Memory B cell (primary cell): ENCODE measurements at regions not wholly inside any gene's neighbourhood (a gene's known extent, or its start where the extent isn't known, plus 50 kb on each side); places are given as distances from the start of the nearest gene placed in this dataset.

Experiments
- ATAC-seq: fragments of 150-1000 bp; cut with Tn5 transposase; 2 replicates; pipeline ENCODE4 v1.10.0; 2021; ENCODE audit warnings: low read depth, mild to moderate bottlenecking, moderate library complexity
- DNase-seq, 2 donors: peaks; one replicate each; pipeline ENCODE4 v3.0.0; 2022; ENCODE audit warnings: low spot score in 2 of 2
- H3K27ac Mint-ChIP-seq: one replicate; pipeline ENCODE4 v1.8.0; 2022; ENCODE audit warnings: mild to moderate bottlenecking, moderate library complexity, mixed read lengths
- H3K27me3 Mint-ChIP-seq: one replicate; pipeline ENCODE4 v1.8.0; 2022; ENCODE audit warnings: mixed read lengths
- H3K36me3 Mint-ChIP-seq: one replicate; pipeline ENCODE4 v1.8.0; 2022; ENCODE audit warnings: mild to moderate bottlenecking, mixed read lengths
- H3K4me1 Mint-ChIP-seq: one replicate; pipeline ENCODE4 v1.8.0; 2022; ENCODE audit warnings: mixed read lengths
- H3K4me3 Mint-ChIP-seq: one replicate; pipeline ENCODE4 v1.8.0; 2022; ENCODE audit warnings: mild to moderate bottlenecking, moderate library complexity, mixed read lengths
- H3K9me3 Mint-ChIP-seq: one replicate; pipeline ENCODE4 v1.8.0; 2022; ENCODE audit warnings: mixed read lengths

DNA sequence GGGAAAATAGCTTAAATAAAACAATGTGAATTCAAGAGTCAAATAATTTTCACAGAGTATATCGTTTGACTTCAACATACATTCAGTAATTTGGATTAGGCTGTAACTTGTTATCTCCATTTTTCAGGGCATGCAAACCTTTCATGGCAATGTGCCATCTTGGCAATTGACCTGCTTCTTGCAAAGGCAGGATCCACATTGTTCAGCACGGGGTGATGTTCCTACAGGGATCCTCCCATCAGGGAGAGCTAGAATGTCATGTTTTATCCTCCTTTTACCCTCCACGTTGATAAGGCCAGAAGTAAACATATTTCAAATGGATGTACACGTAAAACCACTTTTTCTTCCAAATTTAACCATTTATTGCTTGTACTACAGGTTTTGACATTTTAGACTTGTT is 314.4 kb downstream of the GALC start:
- no peak overlapping the region for H3K27ac Mint-ChIP-seq

DNA sequence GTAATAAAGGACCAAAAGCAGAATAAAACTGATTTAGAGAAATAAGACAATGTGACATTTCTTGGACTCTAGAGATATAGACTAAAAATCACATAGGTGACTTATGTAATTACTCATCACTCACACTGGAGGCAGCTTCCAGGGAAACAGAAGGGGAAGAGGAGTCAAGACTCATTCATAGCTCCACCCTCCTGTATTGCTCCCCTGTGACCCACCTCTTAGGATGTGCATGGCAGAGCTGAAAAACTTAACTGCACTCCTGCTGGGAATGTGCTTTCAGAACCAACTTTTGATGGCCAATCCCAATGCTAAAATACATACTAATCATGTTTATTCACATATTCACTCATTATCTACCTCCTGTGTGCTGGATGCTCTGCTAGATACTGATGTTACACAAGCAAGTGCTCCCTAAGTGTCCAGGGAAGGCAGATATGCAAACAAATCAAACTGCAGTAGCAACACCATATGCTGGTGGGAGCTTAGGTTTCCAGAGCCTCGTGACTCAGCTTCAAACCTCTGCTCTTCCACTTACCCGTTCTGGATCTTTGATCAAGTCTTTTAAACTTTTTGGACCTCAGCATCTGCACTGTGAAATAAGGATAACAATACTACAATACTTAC is 316.1 kb downstream of the GALC start:
- Mint-ChIP-seq H3K27me3 (no peaks in the 10 kb centered on the region), H3K9me3 (peaks cover 6% of the 10 kb centered on the region), H3K36me3 (no peaks in the 10 kb centered on the region), H3K4me3 (no peak overlapping the region), H3K4me1 (no peaks in the 10 kb centered on the region), H3K27ac (no peak overlapping the region)
- ATAC-seq (no peak), DNase-seq (no peak)

More for the DNA sequence above, 314.4 kb downstream of the GALC start:
- no peaks in the 10 kb centered on the region for H3K36me3 Mint-ChIP-seq
- ATAC-seq = no peak
- H3K9me3 Mint-ChIP-seq = peaks cover 4% of the 10 kb centered on the region
- H3K4me3 Mint-ChIP-seq = no peak overlapping the region
- no peak for DNase-seq
- no peaks in the 10 kb centered on the region for H3K4me1 Mint-ChIP-seq
- H3K27me3 Mint-ChIP-seq = no peaks in the 10 kb centered on the region

DNA sequence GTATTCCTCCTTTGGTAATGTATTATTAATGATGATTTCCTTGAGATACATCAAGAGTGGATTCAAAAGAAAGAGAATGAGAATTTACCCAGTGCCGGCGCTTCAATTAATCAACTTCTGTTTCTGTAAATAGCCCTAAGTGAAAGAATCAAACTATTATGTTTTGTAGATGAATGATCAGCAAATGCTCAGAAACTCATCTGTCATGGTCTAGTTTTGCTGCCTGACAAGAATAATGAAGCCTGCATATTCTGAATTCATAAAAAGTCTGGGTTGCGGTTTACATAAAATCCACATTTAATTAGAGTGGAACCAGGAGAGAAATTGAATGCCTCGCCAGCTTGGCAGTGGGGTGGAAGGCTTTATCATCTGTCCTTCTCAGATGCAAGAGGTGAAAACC is 325.3 kb downstream of the GALC start:
- H3K36me3 Mint-ChIP-seq = no peaks in the 10 kb centered on the region
- no peak for DNase-seq

DNA sequence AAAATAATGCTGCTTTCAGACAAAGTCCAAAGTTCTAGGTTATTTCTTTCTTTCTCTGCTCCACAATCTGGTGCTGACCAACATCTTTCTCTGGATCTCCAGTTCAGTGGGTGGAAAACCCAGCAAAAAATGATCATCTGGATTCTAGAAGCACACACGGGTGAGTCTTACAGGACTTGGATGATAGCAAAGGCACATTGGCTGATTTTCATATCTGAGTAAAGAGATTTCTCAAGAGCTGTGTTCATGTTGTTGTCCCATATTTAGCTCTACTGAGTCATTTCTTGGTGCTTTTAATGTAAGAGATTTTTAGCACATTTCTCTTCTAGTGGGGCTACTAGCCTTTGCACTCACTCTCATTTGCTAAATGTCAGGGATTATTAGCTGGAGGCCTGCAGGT is 336.7 kb downstream of the GALC start:
- Mint-ChIP-seq H3K9me3 (peaks cover 6% of the 10 kb centered on the region), H3K36me3 (no peaks in the 10 kb centered on the region), H3K27ac (no peak overlapping the region), H3K4me1 (no peaks in the 10 kb centered on the region), H3K4me3 (no peak overlapping the region), H3K27me3 (no peaks in the 10 kb centered on the region)
- ATAC-seq (no peak), DNase-seq (no peak)

More for the DNA sequence above, 325.3 kb downstream of the GALC start:
- Mint-ChIP-seq H3K4me3 (no peak overlapping the region), H3K27me3 (no peaks in the 10 kb centered on the region), H3K4me1 (no peaks in the 10 kb centered on the region), H3K9me3 (peaks cover 6% of the 10 kb centered on the region), H3K27ac (no peak overlapping the region)
- no peak for ATAC-seq

DNA sequence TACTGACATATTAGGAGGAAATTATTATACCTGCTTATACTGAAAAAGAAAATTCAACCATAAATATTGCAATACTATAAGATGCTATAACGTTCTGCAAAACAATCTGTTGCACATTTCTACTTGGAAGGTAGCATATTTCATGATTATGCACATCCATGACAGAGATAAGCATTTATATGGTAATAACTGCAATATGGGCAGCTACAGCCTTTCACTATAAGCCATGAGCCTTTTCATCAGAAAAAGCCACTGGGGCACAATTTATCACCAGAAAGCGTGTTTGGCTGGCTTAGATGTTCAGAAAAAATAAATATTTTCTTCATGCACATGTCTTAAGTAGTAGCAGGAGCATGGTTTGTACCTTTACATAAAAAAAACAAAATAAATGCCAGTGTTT is 340.7 kb downstream of the GALC start:
- Mint-ChIP-seq H3K9me3 (peaks cover 11% of the 10 kb centered on the region), H3K4me1 (no peaks in the 10 kb centered on the region), H3K27ac (no peak overlapping the region), H3K27me3 (no peaks in the 10 kb centered on the region), H3K4me3 (no peak overlapping the region), H3K36me3 (peaks cover 3% of the 10 kb centered on the region)
- DNase-seq (no peak), ATAC-seq (no peak)

DNA sequence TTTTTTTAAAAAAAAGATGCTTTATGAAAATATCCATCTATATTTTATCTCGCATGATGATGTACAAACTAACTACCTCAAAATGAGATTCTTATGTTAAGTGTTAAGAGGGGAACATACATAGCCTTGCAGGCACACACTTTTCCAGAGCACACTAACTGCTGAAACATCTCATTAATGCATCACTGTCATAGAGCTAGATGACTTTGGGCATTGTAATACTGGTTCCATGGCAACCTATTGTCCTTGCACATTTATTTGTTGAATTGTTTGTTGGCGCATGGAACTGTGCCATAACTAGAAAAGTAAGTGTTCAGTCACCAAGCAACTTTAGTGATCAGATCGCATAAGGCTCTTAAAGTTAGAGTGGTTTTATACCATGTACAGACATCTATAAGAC is 348.3 kb downstream of the GALC start:
- Mint-ChIP-seq H3K36me3 (peaks cover 3% of the 10 kb centered on the region), H3K4me1 (no peaks in the 10 kb centered on the region), H3K27ac (no peak overlapping the region), H3K9me3 (peaks cover 11% of the 10 kb centered on the region), H3K27me3 (no peaks in the 10 kb centered on the region), H3K4me3 (no peak overlapping the region)
- ATAC-seq = no peak
- DNase-seq = no peak

DNA sequence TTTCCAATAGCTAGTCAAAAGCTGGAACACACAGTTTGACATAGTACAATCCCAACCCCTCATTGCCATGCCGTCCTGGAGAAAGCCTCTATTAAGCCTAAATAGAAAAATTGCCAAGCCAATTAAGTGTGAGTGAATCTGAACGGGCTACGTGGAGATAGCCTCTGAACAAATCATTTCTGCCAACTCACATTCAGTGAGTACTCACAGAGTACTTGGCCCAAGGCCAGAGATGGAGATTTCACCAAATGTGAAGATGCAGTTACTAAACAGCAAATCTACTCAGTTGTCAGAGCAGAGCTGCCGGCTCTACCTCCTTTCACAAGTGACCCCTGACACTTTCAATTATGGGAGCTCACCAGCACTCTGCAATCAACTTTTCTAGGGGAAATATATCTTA is 350.0 kb downstream of the GALC start:
- no peaks in the 10 kb centered on the region for H3K4me1 Mint-ChIP-seq
- no peak overlapping the region for H3K4me3 Mint-ChIP-seq
- H3K27me3 Mint-ChIP-seq = no peaks in the 10 kb centered on the region
- no peak for ATAC-seq
- H3K27ac Mint-ChIP-seq = no peak overlapping the region
- no peak for DNase-seq
- H3K9me3 Mint-ChIP-seq = peaks cover 4% of the 10 kb centered on the region
- H3K36me3 Mint-ChIP-seq = no peaks in the 10 kb centered on the region

DNA sequence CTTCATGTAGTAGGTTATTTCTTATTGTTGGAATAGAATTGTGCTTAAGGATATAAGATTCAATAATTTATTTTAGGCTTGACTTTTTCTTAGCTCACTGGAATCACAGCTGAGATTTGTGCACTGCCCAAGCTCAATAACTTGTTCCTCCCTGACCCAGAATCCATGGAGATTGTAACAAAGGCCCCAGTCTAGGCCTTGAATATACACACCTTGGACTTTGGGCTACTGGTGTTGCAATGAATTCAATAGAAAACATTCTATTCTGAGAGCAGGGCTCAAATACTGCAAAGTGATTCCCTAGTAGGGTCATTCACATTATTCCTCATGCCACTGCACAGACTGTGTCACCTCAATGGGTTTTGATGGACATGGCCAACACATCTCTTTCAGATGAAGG is 352.4 kb downstream of the GALC start:
- no peak for ATAC-seq
- Mint-ChIP-seq H3K4me1 (no peaks in the 10 kb centered on the region), H3K4me3 (no peak overlapping the region), H3K36me3 (no peaks in the 10 kb centered on the region), H3K27ac (no peak overlapping the region), H3K27me3 (no peaks in the 10 kb centered on the region), H3K9me3 (peaks cover 5% of the 10 kb centered on the region)
- DNase-seq = no peak

DNA sequence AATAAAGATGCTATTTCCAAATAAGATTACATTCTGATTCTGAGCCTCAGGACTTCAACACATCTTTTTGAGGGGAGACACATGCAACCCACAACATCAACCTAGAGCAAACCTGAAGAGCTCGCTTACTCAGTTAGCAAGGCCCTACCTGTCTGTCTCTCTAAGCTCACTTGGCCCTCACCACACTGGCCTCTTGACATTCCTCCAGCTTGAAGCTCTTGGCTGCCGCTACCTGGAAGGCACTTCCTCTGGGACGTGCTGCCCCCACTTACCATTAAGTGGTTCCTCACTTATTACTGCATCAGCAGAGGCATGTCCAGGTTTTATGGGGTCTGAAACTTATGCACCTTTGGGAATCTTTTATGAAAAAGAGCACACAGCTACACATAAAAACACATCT is 354.8 kb downstream of the GALC start:
- Mint-ChIP-seq H3K27ac (no peak overlapping the region), H3K9me3 (peaks cover 3% of the 10 kb centered on the region), H3K4me1 (no peaks in the 10 kb centered on the region), H3K27me3 (no peaks in the 10 kb centered on the region), H3K4me3 (no peak overlapping the region), H3K36me3 (no peaks in the 10 kb centered on the region)
- no peak for ATAC-seq
- DNase-seq = no peak

DNA sequence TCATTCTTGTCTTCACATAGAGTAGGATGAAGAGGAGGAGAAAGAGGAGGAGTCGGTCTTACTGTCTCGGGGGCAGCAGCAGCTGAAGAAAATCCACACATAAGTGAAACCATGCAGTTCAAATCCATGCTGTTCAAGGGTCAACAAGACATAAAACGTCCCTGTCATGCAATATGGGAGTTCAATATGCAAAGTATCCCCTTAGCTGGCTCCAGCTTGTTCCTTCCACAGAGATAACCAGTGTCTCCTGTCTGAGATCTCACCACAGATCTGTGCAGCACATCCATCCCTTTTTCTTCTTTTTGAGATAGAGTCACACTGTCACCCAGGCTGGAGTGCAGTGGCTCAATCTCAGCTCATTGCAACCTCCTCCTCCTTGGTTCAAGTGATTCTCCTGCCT is 357.5 kb downstream of the GALC start:
- no peaks in the 10 kb centered on the region for H3K4me1 Mint-ChIP-seq
- H3K36me3 Mint-ChIP-seq = no peaks in the 10 kb centered on the region
- no peaks in the 10 kb centered on the region for H3K27me3 Mint-ChIP-seq
- H3K27ac Mint-ChIP-seq = no peak overlapping the region
- peaks cover 3% of the 10 kb centered on the region for H3K9me3 Mint-ChIP-seq
- no peak for DNase-seq
- no peak for ATAC-seq
- H3K4me3 Mint-ChIP-seq = no peak overlapping the region

DNA sequence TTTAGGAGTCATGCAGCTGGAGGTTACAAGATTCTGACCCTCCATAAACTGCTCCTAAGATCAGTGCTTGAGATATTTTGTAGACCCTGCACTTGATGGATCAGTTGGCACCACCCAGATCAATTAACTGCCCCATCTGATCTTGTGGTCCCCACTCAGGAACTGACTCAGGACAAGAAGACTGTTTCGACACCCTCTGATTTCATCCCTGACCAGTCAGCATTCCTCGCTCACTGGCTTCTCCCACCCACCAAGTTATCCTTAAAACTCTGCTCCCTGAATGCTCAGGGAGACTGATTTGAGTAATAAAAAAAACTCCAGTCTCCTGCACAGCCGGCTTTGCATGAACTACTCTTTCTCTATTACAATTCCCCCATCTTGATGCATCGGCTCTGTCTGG is 360.2 kb downstream of the GALC start:
- Mint-ChIP-seq H3K36me3 (no peaks in the 10 kb centered on the region), H3K27ac (no peak overlapping the region), H3K4me1 (no peaks in the 10 kb centered on the region), H3K9me3 (peaks cover 7% of the 10 kb centered on the region), H3K4me3 (no peak overlapping the region), H3K27me3 (no peaks in the 10 kb centered on the region)
- ATAC-seq (no peak), DNase-seq (no peak)

DNA sequence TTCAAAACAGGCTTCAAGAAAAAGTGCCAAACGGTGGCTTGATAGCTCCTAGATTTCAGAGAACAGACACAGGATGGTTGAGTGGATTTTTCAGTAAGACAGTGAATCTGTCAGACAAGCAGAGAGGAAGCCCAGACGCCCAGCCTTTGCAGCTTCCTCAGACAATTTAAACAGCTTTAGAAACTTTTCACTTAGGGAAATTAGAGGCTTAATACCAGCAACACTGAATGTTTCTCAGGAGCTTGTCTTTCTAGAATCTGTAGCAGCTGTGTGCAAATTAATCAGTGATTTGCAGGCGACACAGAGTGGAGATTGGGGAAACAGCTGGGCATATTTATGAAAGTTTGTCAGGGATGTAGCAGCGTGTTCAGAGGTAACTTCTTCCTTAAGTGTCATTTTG is 362.1 kb downstream of the GALC start:
- Mint-ChIP-seq H3K4me1 (no peaks in the 10 kb centered on the region), H3K27me3 (no peaks in the 10 kb centered on the region), H3K4me3 (no peak overlapping the region), H3K27ac (no peak overlapping the region), H3K36me3 (no peaks in the 10 kb centered on the region), H3K9me3 (peaks cover 11% of the 10 kb centered on the region)
- DNase-seq (no peak), ATAC-seq (no peak)

DNA sequence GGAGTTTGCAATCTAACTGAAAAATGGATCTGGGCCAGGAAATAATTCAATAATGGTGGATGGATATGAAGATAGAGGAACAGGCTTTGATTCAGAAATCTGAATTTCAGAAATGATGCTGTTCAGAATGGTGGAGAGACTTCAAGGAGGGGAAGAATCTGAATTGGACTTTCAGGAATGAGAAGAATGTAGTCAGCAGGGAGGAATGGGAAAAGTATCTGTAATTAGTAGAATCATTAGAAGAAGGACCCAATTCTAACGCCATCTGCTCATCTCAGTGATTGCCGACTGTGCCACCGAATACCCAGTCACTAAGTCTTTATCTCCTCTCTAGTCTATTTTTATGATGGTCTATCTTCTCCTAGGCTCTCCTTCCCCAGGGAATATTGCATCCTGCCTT is 363.2 kb downstream of the GALC start:
- H3K27me3 Mint-ChIP-seq = no peaks in the 10 kb centered on the region
- ATAC-seq = no peak
- peaks cover 11% of the 10 kb centered on the region for H3K9me3 Mint-ChIP-seq
- H3K4me3 Mint-ChIP-seq = no peak overlapping the region
- no peaks in the 10 kb centered on the region for H3K36me3 Mint-ChIP-seq
- no peak for DNase-seq
- no peaks in the 10 kb centered on the region for H3K4me1 Mint-ChIP-seq
- H3K27ac Mint-ChIP-seq = no peak overlapping the region

DNA sequence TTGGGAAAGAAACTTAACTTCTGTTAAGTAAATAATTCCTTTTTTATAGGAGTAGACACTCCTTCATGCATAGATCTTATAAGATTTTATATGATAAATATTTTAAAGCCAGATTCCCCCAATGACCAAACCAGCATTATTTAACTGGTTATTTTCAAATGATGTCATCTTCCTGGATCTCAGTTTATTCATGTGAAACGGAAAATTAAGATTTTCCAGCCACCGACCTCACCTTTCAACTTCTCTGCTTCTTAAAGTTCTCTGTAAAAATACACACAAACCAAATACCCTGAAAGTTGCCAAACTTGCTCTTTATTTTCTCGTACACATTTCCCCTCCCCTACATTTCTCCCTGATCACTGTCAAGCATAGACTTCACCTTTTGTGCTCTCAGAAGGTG is 364.2 kb downstream of the GALC start:
- DNase-seq (no peak), ATAC-seq (no peak)
- Mint-ChIP-seq H3K36me3 (no peaks in the 10 kb centered on the region), H3K4me3 (no peak overlapping the region), H3K9me3 (peaks cover 11% of the 10 kb centered on the region), H3K27ac (no peak overlapping the region), H3K27me3 (no peaks in the 10 kb centered on the region), H3K4me1 (no peaks in the 10 kb centered on the region)

DNA sequence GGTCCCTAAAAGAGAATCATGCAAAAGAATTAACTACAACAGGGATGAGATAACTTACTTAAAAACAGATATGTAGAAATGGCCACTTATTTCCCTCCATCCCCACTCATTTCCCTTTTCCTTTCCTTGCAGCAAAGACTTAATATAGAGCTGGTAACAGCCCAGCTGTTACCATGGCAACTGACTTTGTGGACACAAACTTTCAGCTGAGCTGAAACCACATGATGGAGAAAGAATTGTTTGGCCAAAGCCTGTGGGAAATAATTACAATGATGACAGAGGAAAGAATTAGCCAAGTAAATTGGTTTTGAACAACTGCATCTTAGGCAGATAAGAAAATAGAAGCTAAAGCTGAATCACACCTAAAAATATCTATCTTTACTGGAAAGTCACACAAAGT is 364.9 kb downstream of the GALC start:
- no peak for DNase-seq
- Mint-ChIP-seq H3K9me3 (peaks cover 11% of the 10 kb centered on the region), H3K4me1 (no peaks in the 10 kb centered on the region), H3K27ac (no peak overlapping the region), H3K27me3 (no peaks in the 10 kb centered on the region), H3K4me3 (no peak overlapping the region), H3K36me3 (no peaks in the 10 kb centered on the region)
- ATAC-seq = no peak
